ENCODE measurements at regions not wholly inside any gene's neighbourhood (a gene's known extent, or its start where the extent isn't known, plus 50 kb on each side); places are given as distances from the start of the nearest gene placed in this dataset.

GRCh38 chr3:72393455-72393854 lies 454.8 kb downstream of the SHQ1 start:
- Histone ChIP-seq H3K4me3 (ENCODE audit: insufficient read depth, low read length, poor library complexity, severe bottlenecking) (no peak overlapping the region), H3F3A (ENCODE audit: insufficient read depth) (no peaks in the 10 kb centered on the region), H4K20me1 (ENCODE audit: low read depth, low read length) (peaks cover 61% of the 10 kb centered on the region), H3K9me3 (ENCODE audit: insufficient read depth, low read length) (no peaks in the 10 kb centered on the region), H3K27me3 (ENCODE audit: low read length) (no peaks in the 10 kb centered on the region), H2AFZ (ENCODE audit: low read depth, low read length, severe bottlenecking) (no peak overlapping the region), H3K79me2 (ENCODE audit: insufficient read depth, low read length) (peaks cover 18% of the 10 kb centered on the region; the same call in 1 of the 2 replicates), H3K4me2 (ENCODE audit: low read depth, low read length, poor library complexity, severe bottlenecking) (no peak overlapping the region), H3K9me2 (replicated peaks; ENCODE audit: insufficient read depth, low read length) (no peaks in the 10 kb centered on the region), H3K9ac (ENCODE audit: low read length) (no peak overlapping the region), H3K36me3 (ENCODE audit: low read length) (no peaks in the 10 kb centered on the region), H3K27ac (ENCODE audit: low read depth, low read length) (no peak overlapping the region)
- TF ChIP-seq, protein P1, sequence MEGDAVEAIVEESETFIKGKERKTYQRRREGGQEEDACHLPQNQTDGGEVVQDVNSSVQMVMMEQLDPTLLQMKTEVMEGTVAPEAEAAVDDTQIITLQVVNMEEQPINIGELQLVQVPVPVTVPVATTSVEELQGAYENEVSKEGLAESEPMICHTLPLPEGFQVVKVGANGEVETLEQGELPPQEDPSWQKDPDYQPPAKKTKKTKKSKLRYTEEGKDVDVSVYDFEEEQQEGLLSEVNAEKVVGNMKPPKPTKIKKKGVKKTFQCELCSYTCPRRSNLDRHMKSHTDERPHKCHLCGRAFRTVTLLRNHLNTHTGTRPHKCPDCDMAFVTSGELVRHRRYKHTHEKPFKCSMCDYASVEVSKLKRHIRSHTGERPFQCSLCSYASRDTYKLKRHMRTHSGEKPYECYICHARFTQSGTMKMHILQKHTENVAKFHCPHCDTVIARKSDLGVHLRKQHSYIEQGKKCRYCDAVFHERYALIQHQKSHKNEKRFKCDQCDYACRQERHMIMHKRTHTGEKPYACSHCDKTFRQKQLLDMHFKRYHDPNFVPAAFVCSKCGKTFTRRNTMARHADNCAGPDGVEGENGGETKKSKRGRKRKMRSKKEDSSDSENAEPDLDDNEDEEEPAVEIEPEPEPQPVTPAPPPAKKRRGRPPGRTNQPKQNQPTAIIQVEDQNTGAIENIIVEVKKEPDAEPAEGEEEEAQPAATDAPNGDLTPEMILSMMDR (IDR thresholded peaks at IDR 0.05; ENCODE audit: insufficient read depth, low read length, poor library complexity, severe bottlenecking) = no peak
- no peak for TF ChIP-seq EZH2phosphoT487 (conservative IDR thresholded peaks at IDR 0.05; ENCODE audit: low read length)

DNA sequence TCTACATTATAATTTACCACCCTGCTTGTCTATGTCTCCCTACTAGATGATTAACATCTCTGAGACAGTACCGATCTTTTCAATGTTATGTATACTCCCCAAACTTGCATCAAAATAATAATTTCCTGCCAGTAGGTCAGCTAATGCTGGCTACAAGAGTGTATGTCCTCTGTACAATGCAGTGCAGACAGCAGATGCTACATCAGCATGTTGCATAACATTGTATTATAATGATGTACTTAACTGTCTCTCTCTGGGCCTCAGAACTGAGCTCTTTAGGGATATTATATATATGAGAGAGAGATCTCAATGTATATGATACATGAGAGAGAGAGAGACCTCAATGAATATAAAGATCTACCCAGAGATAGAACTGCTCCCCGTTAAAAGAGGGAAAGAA lies 456.6 kb downstream of the SHQ1 start:
- Histone ChIP-seq H3F3A (ENCODE audit: insufficient read depth) (no peaks in the 10 kb centered on the region), H3K27ac (ENCODE audit: low read depth, low read length) (no peak overlapping the region), H3K79me2 (ENCODE audit: insufficient read depth, low read length) (peaks cover 21% of the 10 kb centered on the region; the same call in 1 of the 2 replicates), H2AFZ (ENCODE audit: low read depth, low read length, severe bottlenecking) (no peak overlapping the region), H3K4me3 (ENCODE audit: insufficient read depth, low read length, poor library complexity, severe bottlenecking) (no peak overlapping the region), H3K4me2 (ENCODE audit: low read depth, low read length, poor library complexity, severe bottlenecking) (no peak overlapping the region), H3K36me3 (ENCODE audit: low read length) (no peaks in the 10 kb centered on the region), H3K27me3 (ENCODE audit: low read length) (no peaks in the 10 kb centered on the region), H3K9ac (ENCODE audit: low read length) (no peak overlapping the region), H4K20me1 (ENCODE audit: low read depth, low read length) (peaks cover 60% of the 10 kb centered on the region), H3K9me3 (ENCODE audit: insufficient read depth, low read length) (no peaks in the 10 kb centered on the region), H3K9me2 (replicated peaks; ENCODE audit: insufficient read depth, low read length) (no peaks in the 10 kb centered on the region)
- TF ChIP-seq, protein P1 (IDR thresholded peaks at IDR 0.05; ENCODE audit: insufficient read depth, low read length, poor library complexity, severe bottlenecking) = no peak
- no peak for TF ChIP-seq EZH2phosphoT487 (conservative IDR thresholded peaks at IDR 0.05; ENCODE audit: low read length)

DNA sequence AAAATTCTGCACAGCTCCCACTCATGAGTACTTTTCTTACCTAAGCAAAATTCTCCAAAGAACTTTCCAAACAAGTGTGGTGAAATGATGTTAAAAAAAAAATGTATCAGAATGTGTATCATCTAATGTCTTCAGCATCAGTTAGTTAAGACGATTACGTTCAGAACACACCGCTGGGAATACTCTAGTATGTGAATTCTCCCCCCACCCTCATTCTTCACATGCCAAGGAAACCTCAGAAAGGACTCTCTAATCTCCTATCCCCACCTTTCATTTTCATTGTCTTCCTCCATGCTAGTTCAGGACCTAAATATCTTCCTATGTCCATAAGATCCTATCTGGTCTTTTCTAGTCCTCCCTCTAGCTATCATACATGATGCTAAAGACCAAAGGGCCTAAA lies 457.4 kb downstream of the SHQ1 start:
- H3K4me2 ChIP-seq (ENCODE audit: low read depth, low read length, poor library complexity, severe bottlenecking) = no peak overlapping the region
- H3K4me3 ChIP-seq (ENCODE audit: insufficient read depth, low read length, poor library complexity, severe bottlenecking) = no peak overlapping the region
- no peak overlapping the region for H3K9ac ChIP-seq (ENCODE audit: low read length)
- H4K20me1 ChIP-seq (ENCODE audit: low read depth, low read length) = peaks cover 58% of the 10 kb centered on the region
- H3K27ac ChIP-seq (ENCODE audit: low read depth, low read length) = no peak overlapping the region
- H3K36me3 ChIP-seq (ENCODE audit: low read length) = no peaks in the 10 kb centered on the region
- H3K27me3 ChIP-seq (ENCODE audit: low read length) = no peaks in the 10 kb centered on the region
- TF ChIP-seq EZH2phosphoT487 (conservative IDR thresholded peaks at IDR 0.05; ENCODE audit: low read length) = no peak
- TF ChIP-seq, protein P1 (IDR thresholded peaks at IDR 0.05; ENCODE audit: insufficient read depth, low read length, poor library complexity, severe bottlenecking) = no peak
- H3K9me2 ChIP-seq (replicated peaks; ENCODE audit: insufficient read depth, low read length) = no peaks in the 10 kb centered on the region
- peaks cover 23% of the 10 kb centered on the region; the same call in 1 of the 2 replicates for H3K79me2 ChIP-seq (ENCODE audit: insufficient read depth, low read length)
- H3F3A ChIP-seq (ENCODE audit: insufficient read depth) = no peaks in the 10 kb centered on the region
- no peaks in the 10 kb centered on the region for H3K9me3 ChIP-seq (ENCODE audit: insufficient read depth, low read length)
- no peak overlapping the region for H2AFZ ChIP-seq (ENCODE audit: low read depth, low read length, severe bottlenecking)

All from SU-DHL-6 (cell line).